DMS53 treated with DMSO at 0.1 percent for 48 hours (cell line): ENCODE measurements at regions not wholly inside any gene's neighbourhood (a gene's known extent, or its start where the extent isn't known, plus 50 kb on each side); places are given as distances from the start of the nearest gene placed in this dataset.

ENCODE experiments used
- DNase-seq: peaks from one replicate; lab custom pipeline; 2025; ENCODE audit not compliant: unreplicated experiment; lab: John Stamatoyannopoulos, UW

- peak; percentile 65 for DNase-seq
These were observed 79.4 kb upstream of the FRMD1 start for GRCh38 chr6:168158213-168158979.

GRCh38 chr6:168157272-168158212 is 78.5 kb upstream of the FRMD1 start:
- peak; percentile 4 for DNase-seq

DNA sequence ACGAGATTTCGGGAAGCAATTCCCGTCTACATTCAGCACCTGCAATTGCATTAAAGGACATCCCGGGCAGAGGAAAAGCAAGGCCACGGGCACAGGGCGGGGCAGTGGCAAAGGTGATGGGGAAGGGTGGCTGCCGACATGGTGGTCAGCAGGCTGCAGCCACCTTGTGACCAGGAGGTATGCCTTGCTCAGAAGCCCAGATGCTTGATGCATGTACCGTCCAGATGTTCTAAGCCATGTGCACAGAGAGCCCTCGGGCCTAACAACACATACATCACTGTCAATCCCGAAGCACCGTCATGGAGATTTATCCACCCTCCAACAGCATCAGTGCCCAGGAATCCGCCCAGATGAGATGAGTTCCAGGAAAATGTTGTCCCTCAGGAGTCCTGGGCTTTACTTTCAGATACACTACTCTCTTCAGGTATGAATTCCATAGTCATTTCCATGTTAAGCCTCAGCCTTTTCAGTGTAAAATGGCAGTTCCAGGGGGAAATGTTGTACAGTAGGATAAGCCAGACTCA is 77.8 kb upstream of the FRMD1 start:
- DNase-seq, result no peak

DNA sequence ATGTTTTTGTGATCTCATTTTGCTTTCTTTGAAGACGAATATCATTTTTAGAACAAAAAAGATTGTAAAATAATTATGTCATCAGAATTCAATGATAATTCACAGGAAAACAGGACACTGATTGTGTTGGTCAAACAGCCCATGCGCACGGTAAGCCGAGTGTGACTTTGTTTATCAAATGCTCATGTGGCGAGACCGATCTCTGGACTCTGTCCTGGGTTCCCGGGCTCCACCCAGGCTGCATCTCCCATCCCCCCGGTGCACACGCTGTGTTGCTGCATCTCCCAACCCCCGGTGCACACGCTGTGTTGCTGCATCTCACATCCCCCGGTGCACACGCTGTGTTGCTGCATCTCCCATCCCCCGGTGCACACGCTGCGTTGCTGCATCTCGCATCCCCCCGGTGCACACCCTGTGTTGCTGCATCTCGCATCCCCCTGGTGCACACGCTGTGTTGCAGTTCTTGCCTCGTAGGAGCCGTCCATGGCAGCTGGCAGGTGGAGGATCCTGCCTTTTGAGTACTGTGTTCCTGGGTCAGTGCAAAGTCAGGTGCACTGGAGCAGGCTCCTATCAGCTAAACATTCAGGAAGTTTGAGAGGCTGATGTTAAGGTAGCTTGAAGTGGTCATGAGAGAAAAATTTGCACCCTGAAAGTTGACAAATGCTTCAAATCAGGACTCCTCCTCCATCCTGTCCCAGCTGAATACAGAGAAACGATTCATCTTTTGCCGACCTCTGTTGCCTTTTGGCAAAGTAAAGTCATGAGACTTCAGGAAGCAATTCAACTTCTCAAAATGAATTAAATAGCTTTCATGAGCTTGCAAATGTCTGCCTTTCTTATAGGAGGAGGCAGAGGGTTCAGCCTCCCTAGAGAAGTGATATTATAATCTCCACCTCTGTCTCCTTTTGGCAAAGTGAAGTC is 77.1 kb upstream of the FRMD1 start:
- peak; percentile 26 for DNase-seq

- DNase-seq, result no peak
These were observed 76.2 kb upstream of the FRMD1 start for GRCh38 chr6:168155193-168155592.

- no peak for DNase-seq
These were observed 75.4 kb upstream of the FRMD1 start for GRCh38 chr6:168154263-168154917.

- no peak for DNase-seq
These were observed 74.5 kb upstream of the FRMD1 start for GRCh38 chr6:168153553-168153952.

DNA sequence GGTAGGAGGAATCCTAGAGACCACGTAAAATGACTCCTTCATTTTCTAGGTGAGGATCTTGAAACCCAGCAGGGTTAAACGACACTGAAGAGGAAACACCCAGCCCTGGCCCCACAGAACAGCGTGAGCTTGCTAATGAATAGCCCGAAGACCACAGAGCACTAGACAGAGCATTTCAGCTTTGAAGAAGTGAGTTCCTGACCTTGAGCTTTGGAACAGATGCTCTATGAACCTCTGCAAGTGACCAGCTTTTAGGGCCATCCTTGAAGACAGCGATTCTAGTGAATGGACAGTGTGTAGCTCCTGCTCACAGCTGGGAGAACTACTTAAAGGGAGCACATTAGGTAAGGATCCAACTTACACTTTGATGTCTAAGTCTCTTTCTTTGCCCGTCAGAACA is 74.0 kb upstream of the FRMD1 start:
- no peak for DNase-seq

- DNase-seq, result no peak
These were observed 73.4 kb upstream of the FRMD1 start for GRCh38 chr6:168152306-168152963.

DNA sequence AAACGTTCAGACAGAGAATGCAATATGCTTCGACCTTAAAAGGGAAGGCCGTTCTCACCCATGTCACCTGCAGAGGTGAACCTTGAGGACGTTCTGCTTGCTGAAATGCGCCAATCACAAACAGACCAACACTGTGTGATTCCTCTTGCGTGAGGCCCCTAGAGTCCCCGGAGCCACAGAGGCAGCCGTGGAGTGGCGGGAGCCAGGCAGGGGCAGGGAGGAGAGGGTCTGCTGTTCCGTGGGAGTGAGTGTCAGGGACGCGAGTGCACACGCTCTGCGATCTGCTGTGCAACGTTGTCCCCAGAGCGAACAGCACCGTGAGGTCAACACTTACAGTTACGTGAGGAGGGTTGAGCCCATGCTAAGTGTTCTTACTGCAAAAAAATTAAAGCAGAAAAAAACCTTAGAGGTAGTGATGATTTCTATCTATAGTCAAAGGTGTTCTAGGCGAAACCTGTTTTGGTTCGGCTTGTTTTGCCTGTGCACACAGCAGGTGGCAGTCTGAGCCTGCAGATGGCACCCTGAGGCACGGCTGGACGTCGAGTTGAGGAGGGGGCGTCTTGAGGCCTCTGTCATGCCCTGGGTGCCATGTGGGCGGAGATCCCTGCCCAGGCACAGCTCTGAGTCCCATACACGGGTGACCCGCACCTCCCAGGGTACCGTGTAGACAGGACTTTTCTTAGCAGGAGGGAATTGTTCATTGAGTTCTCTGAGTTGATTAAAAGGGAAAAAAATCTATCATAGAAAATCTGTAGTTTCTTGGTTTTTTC is 71.7 kb upstream of the FRMD1 start:
- no peak for DNase-seq

DNA sequence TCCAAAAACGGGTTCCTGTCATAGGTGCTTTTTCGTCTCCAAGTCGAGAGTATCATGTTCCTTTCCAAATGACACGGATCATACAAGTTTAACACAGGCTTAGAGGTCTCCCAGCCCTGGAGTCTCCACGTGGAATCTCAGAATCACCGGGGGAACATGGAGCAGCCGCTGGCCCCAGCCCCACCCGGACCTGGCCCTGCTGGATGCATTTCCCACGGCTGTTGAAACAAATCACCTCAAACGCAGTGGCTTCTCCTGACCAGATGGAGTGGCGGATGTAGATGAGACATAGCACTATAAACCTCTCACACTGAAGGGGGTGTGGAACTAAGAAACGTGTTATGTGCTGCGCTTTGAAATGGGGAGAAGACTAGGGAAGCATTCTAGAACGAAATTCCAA is 70.0 kb upstream of the FRMD1 start:
- DNase-seq, result no peak

DNA sequence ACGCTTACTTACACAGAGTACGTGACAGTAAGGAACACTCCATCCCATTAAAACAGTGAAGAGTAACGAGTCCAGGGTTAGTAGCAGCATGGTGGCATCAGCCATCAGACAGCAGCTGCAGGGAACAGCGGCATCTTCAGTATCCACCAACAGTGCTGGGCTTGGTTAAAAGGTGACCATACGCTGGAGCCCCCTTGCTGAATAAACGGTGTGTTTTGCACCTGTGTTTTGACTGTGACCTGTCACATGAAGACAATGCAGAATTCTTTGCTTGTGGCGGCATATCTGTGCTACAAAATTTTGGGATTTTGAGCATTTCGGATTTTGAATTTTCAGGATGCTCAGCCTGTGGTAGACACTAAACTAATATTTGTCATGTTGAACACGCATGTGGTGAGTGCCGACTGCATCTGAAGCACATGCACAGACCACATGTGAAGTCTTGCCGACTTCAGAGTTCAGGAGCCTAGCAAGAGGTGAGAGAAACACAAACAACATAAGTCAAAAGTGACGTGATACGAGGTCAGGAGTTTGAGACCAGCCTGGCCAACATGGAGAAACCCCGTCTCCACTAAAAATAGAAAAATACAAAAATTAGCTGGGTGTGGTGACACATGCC is 69.3 kb upstream of the FRMD1 start:
- DNase-seq, result no peak

- DNase-seq, result no peak
These were observed 68.3 kb upstream of the FRMD1 start for GRCh38 chr6:168147205-168147738.

DNA sequence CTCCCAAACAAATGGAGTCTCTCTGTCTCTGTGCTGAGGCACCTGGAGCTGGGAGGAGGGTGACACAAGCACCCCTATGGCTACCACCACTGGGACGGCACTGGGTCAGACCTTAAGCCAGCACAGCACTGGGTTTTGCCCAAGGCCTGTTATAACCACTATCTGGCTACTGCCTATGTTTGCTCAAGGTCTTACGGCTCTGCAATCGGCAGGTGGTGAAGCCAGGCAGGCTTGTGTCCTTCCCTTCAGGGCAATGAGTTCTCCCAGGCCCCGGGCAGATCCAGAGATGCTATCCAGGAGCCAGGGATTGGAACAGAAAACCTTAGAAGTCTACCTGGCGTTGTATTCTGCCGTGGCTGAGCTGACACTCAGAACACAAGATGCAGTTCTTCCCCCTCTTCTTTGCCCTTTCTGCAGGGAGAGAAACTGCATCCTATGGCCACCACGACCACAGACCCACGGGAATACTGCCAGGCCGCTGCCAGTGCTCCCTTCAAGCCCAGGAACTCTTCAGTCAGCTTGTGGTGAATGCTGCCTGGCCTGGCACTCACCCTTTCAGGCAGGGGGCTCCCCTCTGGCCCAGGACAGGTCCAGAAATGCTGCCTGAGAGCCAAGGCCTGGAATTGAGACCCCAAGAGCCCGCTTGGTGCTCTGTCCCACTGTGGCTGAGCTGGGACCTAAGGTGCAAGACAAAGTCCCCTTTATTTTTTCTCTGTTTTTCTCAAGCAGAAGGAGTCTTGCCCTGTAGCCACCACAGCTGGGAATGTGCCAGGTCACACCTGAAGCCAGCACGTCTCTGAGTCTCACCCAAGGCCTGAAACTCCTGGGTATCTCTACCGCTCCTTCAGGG is 67.0 kb upstream of the FRMD1 start:
- DNase-seq, result peak; percentile 44

DNA sequence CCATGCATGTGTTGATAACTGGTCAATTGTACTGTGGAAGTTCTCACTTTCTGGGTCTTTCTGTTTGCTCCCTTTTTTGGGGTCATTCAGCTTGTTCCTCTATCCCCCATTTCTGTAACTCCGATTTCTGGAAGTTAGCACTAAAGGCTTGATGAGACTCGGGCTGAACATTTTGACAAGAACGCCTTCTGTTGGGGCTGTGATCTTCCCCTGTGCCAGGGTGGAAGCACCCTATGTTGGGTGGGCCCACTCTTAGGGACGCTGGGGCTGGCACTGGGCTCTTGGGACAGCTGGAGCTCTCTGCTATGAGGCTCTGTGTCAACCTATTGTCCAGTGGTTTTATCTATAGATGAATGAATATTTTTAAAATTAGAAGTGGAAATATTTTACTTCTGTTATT is 60.1 kb upstream of the FRMD1 start:
- DNase-seq, result no peak

- no peak for DNase-seq
These were observed 59.4 kb upstream of the FRMD1 start for GRCh38 chr6:168138436-168138835.

GRCh38 chr6:168137024-168137423 is 58.0 kb upstream of the FRMD1 start:
- DNase-seq, result no peak
